ENCODE measurements at regions not wholly inside any gene's neighbourhood (a gene's known extent, or its start where the extent isn't known, plus 50 kb on each side); places are given as distances from the start of the nearest gene placed in this dataset.
"Not testable (repeated sequence)": the region's sequence is repeated elsewhere in the genome, so short reads cannot be mapped to it uniquely, and the experiment has no call there.

- H3K27ac Mint-ChIP-seq = no peak overlapping the region
- peaks cover 5% of the 10 kb centered on the region for H3K4me1 Mint-ChIP-seq
- no peak overlapping the region for H3K4me3 Mint-ChIP-seq
- TF ChIP-seq, protein P1, sequence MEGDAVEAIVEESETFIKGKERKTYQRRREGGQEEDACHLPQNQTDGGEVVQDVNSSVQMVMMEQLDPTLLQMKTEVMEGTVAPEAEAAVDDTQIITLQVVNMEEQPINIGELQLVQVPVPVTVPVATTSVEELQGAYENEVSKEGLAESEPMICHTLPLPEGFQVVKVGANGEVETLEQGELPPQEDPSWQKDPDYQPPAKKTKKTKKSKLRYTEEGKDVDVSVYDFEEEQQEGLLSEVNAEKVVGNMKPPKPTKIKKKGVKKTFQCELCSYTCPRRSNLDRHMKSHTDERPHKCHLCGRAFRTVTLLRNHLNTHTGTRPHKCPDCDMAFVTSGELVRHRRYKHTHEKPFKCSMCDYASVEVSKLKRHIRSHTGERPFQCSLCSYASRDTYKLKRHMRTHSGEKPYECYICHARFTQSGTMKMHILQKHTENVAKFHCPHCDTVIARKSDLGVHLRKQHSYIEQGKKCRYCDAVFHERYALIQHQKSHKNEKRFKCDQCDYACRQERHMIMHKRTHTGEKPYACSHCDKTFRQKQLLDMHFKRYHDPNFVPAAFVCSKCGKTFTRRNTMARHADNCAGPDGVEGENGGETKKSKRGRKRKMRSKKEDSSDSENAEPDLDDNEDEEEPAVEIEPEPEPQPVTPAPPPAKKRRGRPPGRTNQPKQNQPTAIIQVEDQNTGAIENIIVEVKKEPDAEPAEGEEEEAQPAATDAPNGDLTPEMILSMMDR (IDR thresholded peaks at IDR 0.05) = no peak
- no peaks in the 10 kb centered on the region for H3K27me3 Mint-ChIP-seq (ENCODE audit: low read depth, poor library complexity)
- no peak for DNase-seq
- no peaks in the 10 kb centered on the region for H3K36me3 Mint-ChIP-seq (ENCODE audit: low read depth)
- peaks cover 22% of the 10 kb centered on the region for H3K9me3 Mint-ChIP-seq
Measured at GRCh38 chr13:54733639-54734038, 1705.0 kb downstream of the OLFM4 start.

GRCh38 chr13:54737211-54737610, 1708.6 kb downstream of the OLFM4 start:
- DNase-seq; H3K4me3 Mint-ChIP-seq; H3K27me3 Mint-ChIP-seq (ENCODE audit: low read depth, poor library complexity); H3K36me3 Mint-ChIP-seq (ENCODE audit: low read depth); H3K27ac Mint-ChIP-seq; H3K4me1 Mint-ChIP-seq: not testable (repeated sequence)
- peaks cover 14% of the 10 kb centered on the region for H3K9me3 Mint-ChIP-seq

- H3K9me3 Mint-ChIP-seq = peaks cover 8% of the 10 kb centered on the region
- no peaks in the 10 kb centered on the region for H3K27me3 Mint-ChIP-seq (ENCODE audit: low read depth, poor library complexity)
- H3K27ac Mint-ChIP-seq = no peak overlapping the region
Measured at GRCh38 chr13:54742984-54743383, 1714.4 kb downstream of the OLFM4 start.

GRCh38 chr13:54744747-54745146, 1716.1 kb downstream of the OLFM4 start:
- H3K4me1 Mint-ChIP-seq = no peaks in the 10 kb centered on the region
- H3K9me3 Mint-ChIP-seq = peaks cover 8% of the 10 kb centered on the region
- TF ChIP-seq, protein P1 (IDR thresholded peaks at IDR 0.05) = no peak
- no peaks in the 10 kb centered on the region for H3K36me3 Mint-ChIP-seq (ENCODE audit: low read depth)
- H3K27ac Mint-ChIP-seq = no peak overlapping the region
- no peaks in the 10 kb centered on the region for H3K27me3 Mint-ChIP-seq (ENCODE audit: low read depth, poor library complexity)
- no peak for DNase-seq
- no peak overlapping the region for H3K4me3 Mint-ChIP-seq

More at GRCh38 chr13:54742984-54743383, 1714.4 kb downstream of the OLFM4 start:
- DNase-seq = no peak
- Mint-ChIP-seq H3K36me3 (ENCODE audit: low read depth) (no peaks in the 10 kb centered on the region), H3K4me1 (no peaks in the 10 kb centered on the region), H3K4me3 (no peak overlapping the region)
- TF ChIP-seq, protein P1 (IDR thresholded peaks at IDR 0.05) = no peak

- TF ChIP-seq, protein P1 (IDR thresholded peaks at IDR 0.05) = no peak
- Mint-ChIP-seq H3K4me1 (no peaks in the 10 kb centered on the region), H3K27me3 (ENCODE audit: low read depth, poor library complexity) (no peaks in the 10 kb centered on the region), H3K27ac (no peak overlapping the region), H3K9me3 (no peaks in the 10 kb centered on the region), H3K4me3 (no peak overlapping the region), H3K36me3 (ENCODE audit: low read depth) (no peaks in the 10 kb centered on the region)
- DNase-seq = no peak
Measured at GRCh38 chr13:54750521-54750920, 1721.9 kb downstream of the OLFM4 start.

DNA sequence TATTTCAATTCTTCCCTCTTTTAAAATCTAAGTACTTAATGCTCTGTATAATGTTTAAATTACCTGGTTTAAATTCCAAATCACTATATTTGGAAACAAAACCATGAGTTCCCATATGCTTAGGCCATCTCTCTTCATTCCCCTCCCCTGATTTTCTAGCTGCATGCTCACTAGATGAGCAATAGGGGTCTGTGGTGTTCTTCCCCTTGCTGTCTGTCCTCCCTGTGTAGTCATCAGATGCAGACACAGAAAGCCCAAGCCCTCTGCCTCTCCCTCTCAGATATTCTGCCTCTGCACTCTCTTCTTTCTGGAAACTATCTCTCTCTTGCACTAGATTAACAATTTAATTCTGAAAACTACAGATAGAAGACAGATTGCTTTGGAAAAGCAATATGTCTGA, 1730.2 kb downstream of the OLFM4 start:
- no peaks in the 10 kb centered on the region for H3K4me1 Mint-ChIP-seq
- H3K9me3 Mint-ChIP-seq = no peaks in the 10 kb centered on the region
- DNase-seq = no peak
- H3K36me3 Mint-ChIP-seq (ENCODE audit: low read depth) = no peaks in the 10 kb centered on the region
- peak overlapping the region; percentile 31 for H3K27ac Mint-ChIP-seq
- no peaks in the 10 kb centered on the region for H3K27me3 Mint-ChIP-seq (ENCODE audit: low read depth, poor library complexity)
- TF ChIP-seq, protein P1 (IDR thresholded peaks at IDR 0.05) = no peak
- no peak overlapping the region for H3K4me3 Mint-ChIP-seq
